Mucosa of descending colon (tissue), 3 donors: ENCODE measurements at regions not wholly inside any gene's neighbourhood (a gene's known extent, or its start where the extent isn't known, plus 50 kb on each side); places are given as distances from the start of the nearest gene placed in this dataset.
"Not testable (repeated sequence)": the region's sequence is repeated elsewhere in the genome, so short reads cannot be mapped to it uniquely, and the experiment has no call there.

ENCODE experiments used
- ATAC-seq: fragments of 200-7000 bp; cut with Tn5 transposase; one replicate; pipeline ENCODE4 v1.9.1; 2020; ENCODE audit warnings: mild to moderate bottlenecking, moderate library complexity
- DNase-seq, 3 donors: peaks; one replicate each; pipeline ENCODE4 v3.0.0-alpha.2; 2020
- H3K36me3 ChIP-seq: fragments of 200-600 bp; one replicate; pipeline ENCODE4 v1.8.0; 2021; ENCODE audit warnings: low read depth, mild to moderate bottlenecking
- H3K4me1 ChIP-seq: fragments of 200-600 bp; one replicate; pipeline ENCODE4 v1.8.0; 2021; ENCODE audit warnings: low read depth, mild to moderate bottlenecking
- H3K4me3 ChIP-seq: fragments of 200-600 bp; one replicate; pipeline ENCODE4 v1.8.0; 2021; ENCODE audit warnings: mild to moderate bottlenecking
- H3K9me3 ChIP-seq: fragments of 200-600 bp; one replicate; pipeline ENCODE4 v1.8.0; 2021; ENCODE audit warnings: mild to moderate bottlenecking
- intact Hi-C, 2 donors: fragments of 100-400 bp; cut with DNase I in 1 of 2; cut with micrococcal nuclease in 1 of 2; formaldehyde crosslinking; loops; one replicate each; pipeline versions ENCODE4 v1.11.0 to v1.11.1; 2022; cut with DNase I, micrococcal nuclease
- donor health status: DM: no; HTN: no; CAD: no; lungs with moderate emphysema.
- donor health status: DM: no; HTN: no; CAD: no.
- donor health status: DM: no; HTN: yes; CAD: no.

DNA sequence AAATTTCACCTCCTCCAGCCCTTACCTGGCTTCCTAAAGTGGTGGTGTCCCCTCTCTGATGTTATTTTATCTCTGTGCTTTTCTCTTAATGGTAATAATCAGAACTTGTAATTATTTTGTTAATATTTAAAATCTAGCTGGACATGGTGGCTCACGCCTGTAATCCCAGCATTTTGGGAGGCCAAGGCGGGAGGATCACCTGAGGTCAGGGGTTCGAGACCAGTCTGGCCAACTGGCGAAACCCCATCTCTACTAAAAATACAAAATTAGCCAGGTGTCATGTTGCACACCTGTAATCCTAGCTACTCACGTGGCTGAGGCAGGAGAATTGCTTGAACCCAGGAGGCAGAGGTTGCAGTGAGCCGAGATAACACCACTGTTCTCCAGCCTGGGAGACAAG, 4780.8 kb upstream of the OR11H1 start:
- H3K36me3 ChIP-seq, H3K4me1 ChIP-seq, H3K4me3 ChIP-seq, ATAC-seq, DNase-seq, intact Hi-C loops: not testable (repeated sequence)
- peaks cover 59% of the 10 kb centered on the region for H3K9me3 ChIP-seq

- ATAC-seq, H3K36me3 ChIP-seq, H3K4me1 ChIP-seq, H3K4me3 ChIP-seq, intact Hi-C loops, DNase-seq: not testable (repeated sequence)
- H3K9me3 ChIP-seq: peaks cover 58% of the 10 kb centered on the region
Measured at GRCh38 chr22:10748751-10749150, 4779.2 kb upstream of the OR11H1 start.

GRCh38 chr22:10749423-10749822, 4778.6 kb upstream of the OR11H1 start:
- H3K4me1 ChIP-seq, H3K4me3 ChIP-seq, intact Hi-C loops, DNase-seq, H3K36me3 ChIP-seq: not testable (repeated sequence)
- peaks cover 62% of the 10 kb centered on the region for H3K9me3 ChIP-seq
- ATAC-seq: peak; percentile 57

GRCh38 chr22:10753566-10753965, 4774.4 kb upstream of the OR11H1 start:
- DNase-seq, intact Hi-C loops: not testable (repeated sequence)
- ATAC-seq: peak; percentile 16

GRCh38 chr22:10755350-10755749, 4772.6 kb upstream of the OR11H1 start:
- ATAC-seq, intact Hi-C loops: not testable (repeated sequence)

More at GRCh38 chr22:10753566-10753965, 4774.4 kb upstream of the OR11H1 start:
- H3K9me3 ChIP-seq: peaks cover 62% of the 10 kb centered on the region
- H3K36me3 ChIP-seq, H3K4me1 ChIP-seq, H3K4me3 ChIP-seq: not testable (repeated sequence)

DNA sequence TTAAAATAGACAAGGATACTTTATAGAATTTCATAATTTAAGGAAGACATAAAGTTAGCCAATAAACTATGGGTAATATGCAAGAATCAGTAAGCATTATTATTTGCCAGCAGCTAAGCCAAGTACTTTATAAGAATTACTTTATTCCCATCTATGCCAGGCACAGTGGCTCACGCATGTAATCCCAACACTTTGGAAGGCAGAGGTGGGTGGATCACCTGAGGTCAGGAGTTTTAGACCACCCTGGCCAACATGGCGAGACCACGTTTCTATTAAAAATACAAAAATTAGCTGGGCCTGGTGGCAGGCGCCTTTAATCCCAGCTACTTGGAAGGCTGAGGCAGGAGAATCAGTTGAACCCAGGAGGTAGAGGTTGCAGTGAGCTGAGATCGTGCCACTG, 4767.6 kb upstream of the OR11H1 start:
- H3K9me3 ChIP-seq: peaks cover 50% of the 10 kb centered on the region
- intact Hi-C loops, H3K36me3 ChIP-seq, H3K4me3 ChIP-seq, H3K4me1 ChIP-seq, DNase-seq: not testable (repeated sequence)
- peak; percentile 10 for ATAC-seq

More at GRCh38 chr22:10755350-10755749, 4772.6 kb upstream of the OR11H1 start:
- DNase-seq, H3K4me1 ChIP-seq, H3K4me3 ChIP-seq, H3K36me3 ChIP-seq: not testable (repeated sequence)
- H3K9me3 ChIP-seq: peaks cover 57% of the 10 kb centered on the region

GRCh38 chr22:10766320-10766719, 4761.7 kb upstream of the OR11H1 start:
- ATAC-seq: peak; percentile 16
- H3K4me1 ChIP-seq: not testable (repeated sequence)

DNA sequence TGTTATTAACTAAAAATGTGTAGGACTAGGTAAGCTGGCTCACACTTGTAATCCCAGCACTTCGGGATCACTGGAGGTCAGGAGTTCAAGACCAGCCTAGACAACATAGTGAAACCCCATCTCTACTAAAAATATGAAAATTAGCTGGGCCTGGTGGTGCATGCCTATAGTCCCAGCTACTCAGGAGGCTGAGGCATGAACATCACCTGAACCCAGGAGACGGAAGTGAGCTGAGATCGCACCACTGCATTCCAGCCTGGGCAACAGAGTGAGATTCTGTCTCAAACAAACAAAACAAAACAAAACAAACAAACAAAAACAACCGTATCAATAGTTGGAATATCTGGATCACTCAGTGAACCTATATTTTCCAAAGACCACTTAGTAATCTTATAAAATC, 4759.1 kb upstream of the OR11H1 start:
- H3K36me3 ChIP-seq, intact Hi-C loops, DNase-seq, H3K4me1 ChIP-seq, H3K4me3 ChIP-seq, ATAC-seq: not testable (repeated sequence)
- peaks cover 53% of the 10 kb centered on the region for H3K9me3 ChIP-seq

More at GRCh38 chr22:10766320-10766719, 4761.7 kb upstream of the OR11H1 start:
- intact Hi-C loops, H3K4me3 ChIP-seq, DNase-seq, H3K36me3 ChIP-seq: not testable (repeated sequence)
- peaks cover 59% of the 10 kb centered on the region for H3K9me3 ChIP-seq

GRCh38 chr22:10771744-10772143, 4756.2 kb upstream of the OR11H1 start:
- intact Hi-C loops, H3K4me3 ChIP-seq, H3K36me3 ChIP-seq, H3K4me1 ChIP-seq, DNase-seq: not testable (repeated sequence)
- peak; percentile 8 for ATAC-seq
- H3K9me3 ChIP-seq: peaks cover 60% of the 10 kb centered on the region

GRCh38 chr22:10773341-10773740, 4754.7 kb upstream of the OR11H1 start:
- H3K4me3 ChIP-seq, intact Hi-C loops, H3K36me3 ChIP-seq, DNase-seq, H3K4me1 ChIP-seq, ATAC-seq: not testable (repeated sequence)
- peaks cover 58% of the 10 kb centered on the region for H3K9me3 ChIP-seq

DNA sequence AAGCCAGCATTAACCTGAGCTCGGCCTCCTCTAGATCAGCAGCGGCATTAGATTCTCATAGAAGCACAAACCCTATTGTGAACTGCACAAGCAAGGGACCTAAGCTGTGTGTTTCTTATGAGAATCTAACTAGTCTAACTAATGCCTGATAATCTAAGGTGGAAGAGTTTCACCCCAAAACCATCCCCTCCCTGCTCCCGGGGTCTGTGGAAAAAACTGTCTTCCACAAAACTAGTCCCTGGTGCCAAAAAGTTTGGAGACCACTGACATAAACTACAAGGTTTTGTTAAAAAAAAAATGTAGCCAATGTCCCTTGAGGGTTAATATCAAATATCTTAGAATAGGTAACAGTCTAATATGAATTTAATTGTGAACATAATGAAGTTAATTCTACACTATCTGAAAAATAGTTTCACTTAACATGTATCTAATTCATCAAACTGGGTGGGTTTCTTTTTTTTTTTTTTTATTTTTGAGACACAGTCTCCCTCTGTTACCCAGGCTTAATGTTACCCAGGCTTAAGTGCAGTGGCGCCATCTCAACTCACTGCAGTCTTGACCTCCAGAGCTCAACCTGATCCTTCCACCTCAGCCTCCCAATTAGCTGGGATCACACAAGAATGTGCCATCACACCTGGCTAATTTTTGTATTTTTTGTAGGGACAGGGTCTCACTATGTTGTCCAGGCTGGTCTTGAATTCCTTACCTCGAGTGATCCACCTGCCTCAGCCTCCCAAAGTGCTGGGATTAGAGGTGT, 4752.2 kb upstream of the OR11H1 start:
- intact Hi-C loops, ATAC-seq, H3K4me3 ChIP-seq, H3K36me3 ChIP-seq, DNase-seq, H3K4me1 ChIP-seq: not testable (repeated sequence)
- peaks cover 65% of the 10 kb centered on the region for H3K9me3 ChIP-seq

DNA sequence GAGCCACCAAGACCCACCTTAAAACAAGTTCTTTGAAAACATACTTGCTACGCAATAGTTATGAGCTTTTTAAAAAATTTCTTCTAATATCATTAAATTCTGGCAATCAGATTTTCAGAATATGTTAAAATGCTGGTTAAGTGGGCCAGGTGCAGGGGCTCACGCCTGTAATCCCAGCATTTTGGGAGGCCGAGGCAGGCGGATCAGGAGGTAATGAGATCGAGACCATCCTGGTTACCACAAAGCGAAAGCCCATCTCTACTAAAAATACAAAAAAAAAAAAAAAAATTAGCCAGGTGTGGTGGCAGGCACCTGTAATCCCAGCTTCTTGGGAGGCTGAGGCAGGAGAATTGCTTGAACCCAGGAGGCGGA, 4751.6 kb upstream of the OR11H1 start:
- ATAC-seq, H3K4me1 ChIP-seq, H3K4me3 ChIP-seq, H3K36me3 ChIP-seq, DNase-seq, intact Hi-C loops: not testable (repeated sequence)
- H3K9me3 ChIP-seq: peaks cover 67% of the 10 kb centered on the region

GRCh38 chr22:10777733-10778132, 4750.3 kb upstream of the OR11H1 start:
- ATAC-seq, H3K4me3 ChIP-seq, intact Hi-C loops, H3K36me3 ChIP-seq, H3K4me1 ChIP-seq: not testable (repeated sequence)
- peaks cover 73% of the 10 kb centered on the region for H3K9me3 ChIP-seq
- DNase-seq: peak in 1 of 3 donors; percentile 57
